ENCODE measurements at regions not wholly inside any gene's neighbourhood (a gene's known extent, or its start where the extent isn't known, plus 50 kb on each side); places are given as distances from the start of the nearest gene placed in this dataset.

DNA sequence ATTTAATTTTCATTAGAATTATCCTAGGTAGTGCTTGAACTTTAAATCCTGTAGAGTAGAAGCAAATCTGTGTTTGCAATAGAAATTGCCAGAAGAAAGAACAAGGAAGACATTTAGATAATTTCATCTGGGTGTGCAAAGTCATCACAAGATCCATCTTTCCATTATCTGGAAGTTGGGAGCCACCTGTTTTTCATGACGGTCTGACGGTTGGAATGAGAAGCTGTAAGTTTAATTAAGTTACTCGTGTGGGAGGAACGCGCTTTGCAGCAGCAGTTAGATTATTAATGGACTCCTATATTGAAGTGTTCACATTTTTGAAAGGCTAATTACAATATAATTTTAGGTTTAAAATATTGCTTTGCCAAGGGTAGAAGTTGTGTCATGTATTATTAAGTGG, 69.9 kb upstream of the PARD3B start:
- Histone ChIP-seq H3K79me2 (ENCODE audit: control insufficient read depth, insufficient read depth, low read length) (no peaks in the 10 kb centered on the region), H3K4me3 (ENCODE audit: control insufficient read depth in 2 of 3, extremely low read depth in 1 of 3, insufficient read depth in 2 of 3, low read depth in 1 of 3, low read length in 3 of 3) (no peak overlapping the region), H3K27me3 (ENCODE audit: control insufficient read depth, extremely low read depth, insufficient read depth, low read length) (no peaks in the 10 kb centered on the region), H3K4me1 (ENCODE audit: control insufficient read depth, extremely low read depth, insufficient read depth, low read length) (peaks cover 32% of the 10 kb centered on the region), H3K4me2 (ENCODE audit: control insufficient read depth, extremely low read depth, insufficient read depth, low read depth, low read length) (no peak overlapping the region), H3K9ac (ENCODE audit: control insufficient read depth, extremely low read depth, insufficient read depth, low read length) (no peak overlapping the region), H3K9me1 (ENCODE audit: control insufficient read depth, extremely low read depth, insufficient read depth, low read length) (no peaks in the 10 kb centered on the region), H3K27ac (ENCODE audit: control insufficient read depth, insufficient read depth, low read length) (no peak overlapping the region), H4K20me1 (ENCODE audit: control insufficient read depth, extremely low read depth, insufficient read depth, low read length) (no peaks in the 10 kb centered on the region), H3K36me3 (ENCODE audit: control insufficient read depth in 2 of 2, extremely low read depth in 1 of 2, insufficient read depth in 2 of 2, low read length in 2 of 2) (no peaks in the 10 kb centered on the region), H2AFZ (ENCODE audit: control insufficient read depth, low read length) (no peak overlapping the region), H3K9me3 (ENCODE audit: control insufficient read depth, low read depth, low read length) (no peaks in the 10 kb centered on the region)
- FAIRE-seq (no peak), DNase-seq (ENCODE audit: low read depth, low spot score) (no peak)
- no peak for TF ChIP-seq EZH2 (IDR thresholded peaks at IDR 0.05; ENCODE audit: low read length)
- TF ChIP-seq, protein P1, sequence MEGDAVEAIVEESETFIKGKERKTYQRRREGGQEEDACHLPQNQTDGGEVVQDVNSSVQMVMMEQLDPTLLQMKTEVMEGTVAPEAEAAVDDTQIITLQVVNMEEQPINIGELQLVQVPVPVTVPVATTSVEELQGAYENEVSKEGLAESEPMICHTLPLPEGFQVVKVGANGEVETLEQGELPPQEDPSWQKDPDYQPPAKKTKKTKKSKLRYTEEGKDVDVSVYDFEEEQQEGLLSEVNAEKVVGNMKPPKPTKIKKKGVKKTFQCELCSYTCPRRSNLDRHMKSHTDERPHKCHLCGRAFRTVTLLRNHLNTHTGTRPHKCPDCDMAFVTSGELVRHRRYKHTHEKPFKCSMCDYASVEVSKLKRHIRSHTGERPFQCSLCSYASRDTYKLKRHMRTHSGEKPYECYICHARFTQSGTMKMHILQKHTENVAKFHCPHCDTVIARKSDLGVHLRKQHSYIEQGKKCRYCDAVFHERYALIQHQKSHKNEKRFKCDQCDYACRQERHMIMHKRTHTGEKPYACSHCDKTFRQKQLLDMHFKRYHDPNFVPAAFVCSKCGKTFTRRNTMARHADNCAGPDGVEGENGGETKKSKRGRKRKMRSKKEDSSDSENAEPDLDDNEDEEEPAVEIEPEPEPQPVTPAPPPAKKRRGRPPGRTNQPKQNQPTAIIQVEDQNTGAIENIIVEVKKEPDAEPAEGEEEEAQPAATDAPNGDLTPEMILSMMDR (optimal IDR thresholded peaks at IDR 0.05 in 1 of 3, IDR thresholded peaks at IDR 0.05 in 1 of 3, conservative IDR thresholded peaks at IDR 0.05 in 1 of 3; ENCODE audit: extremely low read depth in 1 of 3, insufficient read depth in 2 of 3, low read length in 3 of 3), result no peak
- dilution Hi-C loops (cut with MboI; ENCODE audit: extremely low pct_ligation_motif_present, low sequenced_read_pairs), result no loop called here

DNA sequence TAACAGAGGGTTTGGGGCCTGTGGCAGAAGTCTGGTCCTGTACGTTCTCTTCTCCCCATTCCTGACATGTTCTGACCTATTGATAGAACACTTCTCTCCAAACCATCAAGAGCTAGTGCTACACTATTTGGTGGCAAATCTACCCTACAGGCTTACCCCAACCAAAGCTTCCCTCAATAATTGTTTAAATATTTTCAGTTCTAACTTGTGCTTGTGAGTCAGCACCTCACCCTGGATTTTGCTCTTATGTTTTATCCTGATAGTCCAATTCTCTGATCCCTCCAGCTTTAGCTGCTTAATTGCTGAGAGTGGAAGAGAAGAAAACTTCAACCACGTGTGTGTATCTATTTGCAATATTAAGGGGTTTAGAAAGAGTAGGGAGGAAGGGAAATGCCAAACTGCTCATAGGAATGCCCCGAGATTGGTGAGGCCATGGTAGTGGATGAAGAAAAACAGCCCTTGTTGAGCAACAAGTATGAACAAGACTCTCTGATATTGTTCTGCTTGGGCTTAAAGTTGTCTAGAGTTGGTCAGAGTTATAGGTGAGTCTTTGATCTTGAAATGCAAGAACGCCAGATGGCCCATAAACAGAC, 67.8 kb upstream of the PARD3B start:
- Histone ChIP-seq H3K9me3 (ENCODE audit: control insufficient read depth, low read depth, low read length) (no peaks in the 10 kb centered on the region), H2AFZ (ENCODE audit: control insufficient read depth, low read length) (peak overlapping the region; percentile 46), H3K27me3 (ENCODE audit: control insufficient read depth, extremely low read depth, insufficient read depth, low read length) (no peaks in the 10 kb centered on the region), H3K9ac (ENCODE audit: control insufficient read depth, extremely low read depth, insufficient read depth, low read length) (peak overlapping the region; percentile 43), H3K4me2 (ENCODE audit: control insufficient read depth, extremely low read depth, insufficient read depth, low read depth, low read length) (peak overlapping the region; percentile 72), H3K27ac (ENCODE audit: control insufficient read depth, insufficient read depth, low read length) (peak overlapping the region; percentile 86), H3K9me1 (ENCODE audit: control insufficient read depth, extremely low read depth, insufficient read depth, low read length) (no peaks in the 10 kb centered on the region), H3K4me3 (ENCODE audit: control insufficient read depth in 2 of 3, extremely low read depth in 1 of 3, insufficient read depth in 2 of 3, low read depth in 1 of 3, low read length in 3 of 3) (no peak overlapping the region), H3K36me3 (ENCODE audit: control insufficient read depth in 2 of 2, extremely low read depth in 1 of 2, insufficient read depth in 2 of 2, low read length in 2 of 2) (no peaks in the 10 kb centered on the region), H4K20me1 (ENCODE audit: control insufficient read depth, extremely low read depth, insufficient read depth, low read length) (no peaks in the 10 kb centered on the region), H3K4me1 (ENCODE audit: control insufficient read depth, extremely low read depth, insufficient read depth, low read length) (peaks cover 32% of the 10 kb centered on the region), H3K79me2 (ENCODE audit: control insufficient read depth, insufficient read depth, low read length) (no peaks in the 10 kb centered on the region)
- dilution Hi-C loops (cut with MboI; ENCODE audit: extremely low pct_ligation_motif_present, low sequenced_read_pairs), result no loop called here
- no peak for TF ChIP-seq EZH2 (IDR thresholded peaks at IDR 0.05; ENCODE audit: low read length)
- TF ChIP-seq, protein P1 (optimal IDR thresholded peaks at IDR 0.05 in 1 of 3, IDR thresholded peaks at IDR 0.05 in 1 of 3, conservative IDR thresholded peaks at IDR 0.05 in 1 of 3; ENCODE audit: extremely low read depth in 1 of 3, insufficient read depth in 2 of 3, low read length in 3 of 3), result no peak
- FAIRE-seq, result peak; percentile 89
- DNase-seq (ENCODE audit: low read depth, low spot score), result no peak

All from keratinocyte (primary cell).